ENCODE measurements at regions not wholly inside any gene's neighbourhood (a gene's known extent, or its start where the extent isn't known, plus 50 kb on each side); places are given as distances from the start of the nearest gene placed in this dataset.

DNA sequence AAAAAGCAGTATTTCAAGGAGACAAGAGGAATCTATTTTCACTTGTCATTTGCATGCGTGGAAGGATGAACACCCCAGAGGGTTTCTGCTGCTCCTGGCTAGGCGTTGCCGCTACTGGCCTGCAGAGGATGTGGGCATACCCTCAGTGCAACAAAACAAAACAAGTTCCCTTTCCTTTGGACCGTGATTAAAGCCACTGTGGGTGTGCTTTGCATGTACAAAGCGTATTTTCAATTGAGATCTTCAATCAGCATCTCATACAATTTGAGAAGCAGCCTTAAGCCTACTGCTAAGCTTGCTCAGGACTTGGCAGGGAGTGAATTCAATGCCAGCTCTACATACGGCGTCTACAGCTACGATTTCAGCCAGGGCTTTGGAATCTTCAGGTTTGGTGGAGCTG is 298.4 kb downstream of the LPIN1 start:
- TF ChIP-seq POLR2A (IDR thresholded peaks at IDR 0.05) = no peak
- TF ChIP-seq, protein P1, sequence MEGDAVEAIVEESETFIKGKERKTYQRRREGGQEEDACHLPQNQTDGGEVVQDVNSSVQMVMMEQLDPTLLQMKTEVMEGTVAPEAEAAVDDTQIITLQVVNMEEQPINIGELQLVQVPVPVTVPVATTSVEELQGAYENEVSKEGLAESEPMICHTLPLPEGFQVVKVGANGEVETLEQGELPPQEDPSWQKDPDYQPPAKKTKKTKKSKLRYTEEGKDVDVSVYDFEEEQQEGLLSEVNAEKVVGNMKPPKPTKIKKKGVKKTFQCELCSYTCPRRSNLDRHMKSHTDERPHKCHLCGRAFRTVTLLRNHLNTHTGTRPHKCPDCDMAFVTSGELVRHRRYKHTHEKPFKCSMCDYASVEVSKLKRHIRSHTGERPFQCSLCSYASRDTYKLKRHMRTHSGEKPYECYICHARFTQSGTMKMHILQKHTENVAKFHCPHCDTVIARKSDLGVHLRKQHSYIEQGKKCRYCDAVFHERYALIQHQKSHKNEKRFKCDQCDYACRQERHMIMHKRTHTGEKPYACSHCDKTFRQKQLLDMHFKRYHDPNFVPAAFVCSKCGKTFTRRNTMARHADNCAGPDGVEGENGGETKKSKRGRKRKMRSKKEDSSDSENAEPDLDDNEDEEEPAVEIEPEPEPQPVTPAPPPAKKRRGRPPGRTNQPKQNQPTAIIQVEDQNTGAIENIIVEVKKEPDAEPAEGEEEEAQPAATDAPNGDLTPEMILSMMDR (IDR thresholded peaks at IDR 0.05) = no peak

Data from right lobe of liver (tissue), 4 donors.